ENCODE measurements at regions not wholly inside any gene's neighbourhood (a gene's known extent, or its start where the extent isn't known, plus 50 kb on each side); places are given as distances from the start of the nearest gene placed in this dataset.

GRCh38 chr2:79355569-79355968 lies 157.3 kb upstream of the CTNNA2 start:
- H3K27me3 ChIP-seq (ENCODE audit: control insufficient read depth, extremely low read depth, insufficient read depth, low read length), result no peaks in the 10 kb centered on the region
- H3K79me2 ChIP-seq (ENCODE audit: control insufficient read depth, insufficient read depth, low read length), result no peaks in the 10 kb centered on the region
- DNase-seq (ENCODE audit: low read depth, low spot score) (no peak), FAIRE-seq (no peak)
- TF ChIP-seq EZH2 (IDR thresholded peaks at IDR 0.05; ENCODE audit: low read length) (no peak), CTCF (optimal IDR thresholded peaks at IDR 0.05 in 1 of 3, IDR thresholded peaks at IDR 0.05 in 1 of 3, conservative IDR thresholded peaks at IDR 0.05 in 1 of 3; ENCODE audit: extremely low read depth in 1 of 3, insufficient read depth in 2 of 3, low read length in 3 of 3) (no peak)
- no peak overlapping the region for H3K4me2 ChIP-seq (ENCODE audit: control insufficient read depth, extremely low read depth, insufficient read depth, low read depth, low read length)
- H3K4me1 ChIP-seq (ENCODE audit: control insufficient read depth, extremely low read depth, insufficient read depth, low read length), result no peaks in the 10 kb centered on the region
- dilution Hi-C loops (cut with MboI; ENCODE audit: extremely low pct_ligation_motif_present, low sequenced_read_pairs), result no loop called here
- H3K9me1 ChIP-seq (ENCODE audit: control insufficient read depth, extremely low read depth, insufficient read depth, low read length), result no peaks in the 10 kb centered on the region
- no peaks in the 10 kb centered on the region for H3K36me3 ChIP-seq (ENCODE audit: control insufficient read depth in 2 of 2, extremely low read depth in 1 of 2, insufficient read depth in 2 of 2, low read length in 2 of 2)
- H3K27ac ChIP-seq (ENCODE audit: control insufficient read depth, insufficient read depth, low read length), result no peak overlapping the region
- no peak overlapping the region for H2AFZ ChIP-seq (ENCODE audit: control insufficient read depth, low read length)
- no peaks in the 10 kb centered on the region for H3K9me3 ChIP-seq (ENCODE audit: control insufficient read depth, low read depth, low read length)
- H4K20me1 ChIP-seq (ENCODE audit: control insufficient read depth, extremely low read depth, insufficient read depth, low read length), result no peaks in the 10 kb centered on the region
- no peak overlapping the region for H3K9ac ChIP-seq (ENCODE audit: control insufficient read depth, extremely low read depth, insufficient read depth, low read length)
- no peak overlapping the region for H3K4me3 ChIP-seq (ENCODE audit: control insufficient read depth in 2 of 3, extremely low read depth in 1 of 3, insufficient read depth in 2 of 3, low read depth in 1 of 3, low read length in 3 of 3)

GRCh38 chr2:79327460-79327859 lies 167.9 kb upstream of the REG3A start:
- Histone ChIP-seq H3K27me3 (ENCODE audit: control insufficient read depth, extremely low read depth, insufficient read depth, low read length) (no peaks in the 10 kb centered on the region), H3K36me3 (ENCODE audit: control insufficient read depth in 2 of 2, extremely low read depth in 1 of 2, insufficient read depth in 2 of 2, low read length in 2 of 2) (no peaks in the 10 kb centered on the region), H3K9me1 (ENCODE audit: control insufficient read depth, extremely low read depth, insufficient read depth, low read length) (no peaks in the 10 kb centered on the region), H3K27ac (ENCODE audit: control insufficient read depth, insufficient read depth, low read length) (no peak overlapping the region), H3K9ac (ENCODE audit: control insufficient read depth, extremely low read depth, insufficient read depth, low read length) (no peak overlapping the region), H2AFZ (ENCODE audit: control insufficient read depth, low read length) (no peak overlapping the region), H3K4me2 (ENCODE audit: control insufficient read depth, extremely low read depth, insufficient read depth, low read depth, low read length) (no peak overlapping the region), H3K4me3 (ENCODE audit: control insufficient read depth in 2 of 3, extremely low read depth in 1 of 3, insufficient read depth in 2 of 3, low read depth in 1 of 3, low read length in 3 of 3) (no peak overlapping the region), H3K79me2 (ENCODE audit: control insufficient read depth, insufficient read depth, low read length) (no peaks in the 10 kb centered on the region), H3K4me1 (ENCODE audit: control insufficient read depth, extremely low read depth, insufficient read depth, low read length) (no peaks in the 10 kb centered on the region), H4K20me1 (ENCODE audit: control insufficient read depth, extremely low read depth, insufficient read depth, low read length) (no peaks in the 10 kb centered on the region), H3K9me3 (ENCODE audit: control insufficient read depth, low read depth, low read length) (peaks cover 2% of the 10 kb centered on the region)
- FAIRE-seq (no peak), DNase-seq (ENCODE audit: low read depth, low spot score) (no peak)
- dilution Hi-C loops (cut with MboI; ENCODE audit: extremely low pct_ligation_motif_present, low sequenced_read_pairs), result no loop called here
- TF ChIP-seq CTCF (optimal IDR thresholded peaks at IDR 0.05 in 1 of 3, IDR thresholded peaks at IDR 0.05 in 1 of 3, conservative IDR thresholded peaks at IDR 0.05 in 1 of 3; ENCODE audit: extremely low read depth in 1 of 3, insufficient read depth in 2 of 3, low read length in 3 of 3) (no peak), EZH2 (IDR thresholded peaks at IDR 0.05; ENCODE audit: low read length) (no peak)

Measured in keratinocyte (primary cell).